PC-9 (cell line): ENCODE measurements at regions not wholly inside any gene's neighbourhood (a gene's known extent, or its start where the extent isn't known, plus 50 kb on each side); places are given as distances from the start of the nearest gene placed in this dataset.

Source experiments
- EZH2 ChIP-seq: fragments of 200-600 bp; sonication (generic); IDR thresholded peaks from 2 replicates; pipeline ENCODE4 v1.8.0; 2017; ENCODE audit warnings: antibody characterized with exemption, low read depth
- TF ChIP-seq, protein P1 (sequence below): fragments of 200-600 bp; sonication (generic); conservative IDR thresholded peaks from 2 replicates; pipeline ENCODE4 v1.6.1; 2017; ENCODE audit warnings: mixed run types, antibody characterized with exemption, mild to moderate bottlenecking, moderate library complexity

DNA sequence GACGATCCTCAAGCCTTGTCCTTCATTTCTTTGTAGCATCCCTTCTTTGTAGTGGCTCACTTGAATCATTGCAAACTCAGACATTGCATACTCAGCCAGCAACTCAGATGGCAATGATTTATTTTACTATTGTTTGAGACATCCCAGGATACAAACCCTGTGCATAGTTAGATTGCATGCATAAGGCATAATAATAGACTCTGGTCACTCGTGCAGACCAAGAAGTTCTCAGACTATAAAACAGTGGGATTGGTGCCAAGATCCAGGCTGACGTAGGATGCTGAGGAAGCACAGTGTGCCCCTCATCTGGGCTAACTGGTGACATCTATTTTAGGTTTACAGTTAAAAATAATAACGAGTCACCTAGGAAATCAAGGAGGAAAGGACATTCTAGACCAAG, 142.3 kb downstream of the PMP22 start:
- TF ChIP-seq, protein P1, sequence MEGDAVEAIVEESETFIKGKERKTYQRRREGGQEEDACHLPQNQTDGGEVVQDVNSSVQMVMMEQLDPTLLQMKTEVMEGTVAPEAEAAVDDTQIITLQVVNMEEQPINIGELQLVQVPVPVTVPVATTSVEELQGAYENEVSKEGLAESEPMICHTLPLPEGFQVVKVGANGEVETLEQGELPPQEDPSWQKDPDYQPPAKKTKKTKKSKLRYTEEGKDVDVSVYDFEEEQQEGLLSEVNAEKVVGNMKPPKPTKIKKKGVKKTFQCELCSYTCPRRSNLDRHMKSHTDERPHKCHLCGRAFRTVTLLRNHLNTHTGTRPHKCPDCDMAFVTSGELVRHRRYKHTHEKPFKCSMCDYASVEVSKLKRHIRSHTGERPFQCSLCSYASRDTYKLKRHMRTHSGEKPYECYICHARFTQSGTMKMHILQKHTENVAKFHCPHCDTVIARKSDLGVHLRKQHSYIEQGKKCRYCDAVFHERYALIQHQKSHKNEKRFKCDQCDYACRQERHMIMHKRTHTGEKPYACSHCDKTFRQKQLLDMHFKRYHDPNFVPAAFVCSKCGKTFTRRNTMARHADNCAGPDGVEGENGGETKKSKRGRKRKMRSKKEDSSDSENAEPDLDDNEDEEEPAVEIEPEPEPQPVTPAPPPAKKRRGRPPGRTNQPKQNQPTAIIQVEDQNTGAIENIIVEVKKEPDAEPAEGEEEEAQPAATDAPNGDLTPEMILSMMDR = no peak
- TF ChIP-seq EZH2 = no peak
